IMR-90 (cell line): ENCODE measurements at regions not wholly inside any gene's neighbourhood (a gene's known extent, or its start where the extent isn't known, plus 50 kb on each side); places are given as distances from the start of the nearest gene placed in this dataset.
"Not testable (repeated sequence)": the region's sequence is repeated elsewhere in the genome, so short reads cannot be mapped to it uniquely, and the experiment has no call there.

Experiments
- BHLHE40 ChIP-seq: fragments of 150-350 bp; IDR thresholded peaks from 2 replicates; pipeline ENCODE4 v1.6.1; 2016; ENCODE audit warnings: mild to moderate bottlenecking, low read depth, low read length
- CEBPB ChIP-seq: IDR thresholded peaks from 2 replicates; pipeline ENCODE4 v1.6.1; 2012; ENCODE audit warnings: low read depth, low read length, improper control_type of control experiment
- NFE2L2 ChIP-seq: fragments of 150-350 bp; IDR thresholded peaks from 2 replicates; pipeline ENCODE4 v1.6.1; 2016; ENCODE audit warnings: low read depth, mild to moderate bottlenecking, low read length
- POLR2A ChIP-seq: IDR thresholded peaks from 2 replicates; pipeline ENCODE4 v1.6.1; 2012; ENCODE audit warnings: mild to moderate bottlenecking, low read depth, low read length
- RCOR1 ChIP-seq: IDR thresholded peaks from 2 replicates; pipeline ENCODE4 v1.6.1; 2012; ENCODE audit warnings: mild to moderate bottlenecking, low read length, improper control_type of control experiment; ENCODE audit not compliant: insufficient replicate concordance
- SMC3 ChIP-seq: fragments of 150-350 bp; IDR thresholded peaks from 2 replicates; pipeline ENCODE4 v1.6.1; 2016; ENCODE audit warnings: low read depth, mild to moderate bottlenecking, antibody characterized with exemption, low read length, moderate library complexity
- TF ChIP-seq, protein P1 (sequence below): conservative IDR thresholded peaks from 2 replicates; pipeline ENCODE4 v1.5.1; 2012; ENCODE audit warnings: mild to moderate bottlenecking, low read depth, low read length, improper control_type of control experiment
- TF ChIP-seq, protein P2 (sequence below): fragments of 150-350 bp; IDR thresholded peaks from 2 replicates; pipeline ENCODE4 v1.6.1; 2017; ENCODE audit warnings: mild to moderate bottlenecking, antibody characterized with exemption, low read length, low read depth

DNA sequence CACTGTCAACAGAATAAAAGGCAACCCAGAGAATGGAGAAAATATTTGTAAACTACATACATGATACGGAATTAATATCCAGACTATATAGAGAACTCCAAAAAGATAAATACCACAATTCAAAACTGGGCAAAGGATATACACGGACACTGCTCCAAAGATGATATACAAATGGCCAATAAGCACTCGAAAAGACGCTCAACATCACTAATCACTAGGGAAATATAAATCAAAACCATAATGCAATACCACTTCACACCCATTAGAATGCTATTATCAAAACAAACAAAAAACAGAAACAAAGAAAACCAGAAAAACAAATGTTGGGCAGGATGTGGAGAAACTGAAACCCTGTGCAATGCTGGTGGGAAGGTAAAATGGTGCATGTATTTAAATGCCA is 1764.6 kb upstream of the DEFB115 start:
- TF ChIP-seq SMC3, CEBPB, POLR2A, RCOR1, NFE2L2, BHLHE40: not testable (repeated sequence)
- TF ChIP-seq, protein P1, sequence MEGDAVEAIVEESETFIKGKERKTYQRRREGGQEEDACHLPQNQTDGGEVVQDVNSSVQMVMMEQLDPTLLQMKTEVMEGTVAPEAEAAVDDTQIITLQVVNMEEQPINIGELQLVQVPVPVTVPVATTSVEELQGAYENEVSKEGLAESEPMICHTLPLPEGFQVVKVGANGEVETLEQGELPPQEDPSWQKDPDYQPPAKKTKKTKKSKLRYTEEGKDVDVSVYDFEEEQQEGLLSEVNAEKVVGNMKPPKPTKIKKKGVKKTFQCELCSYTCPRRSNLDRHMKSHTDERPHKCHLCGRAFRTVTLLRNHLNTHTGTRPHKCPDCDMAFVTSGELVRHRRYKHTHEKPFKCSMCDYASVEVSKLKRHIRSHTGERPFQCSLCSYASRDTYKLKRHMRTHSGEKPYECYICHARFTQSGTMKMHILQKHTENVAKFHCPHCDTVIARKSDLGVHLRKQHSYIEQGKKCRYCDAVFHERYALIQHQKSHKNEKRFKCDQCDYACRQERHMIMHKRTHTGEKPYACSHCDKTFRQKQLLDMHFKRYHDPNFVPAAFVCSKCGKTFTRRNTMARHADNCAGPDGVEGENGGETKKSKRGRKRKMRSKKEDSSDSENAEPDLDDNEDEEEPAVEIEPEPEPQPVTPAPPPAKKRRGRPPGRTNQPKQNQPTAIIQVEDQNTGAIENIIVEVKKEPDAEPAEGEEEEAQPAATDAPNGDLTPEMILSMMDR: not testable (repeated sequence)
- TF ChIP-seq, protein P2, sequence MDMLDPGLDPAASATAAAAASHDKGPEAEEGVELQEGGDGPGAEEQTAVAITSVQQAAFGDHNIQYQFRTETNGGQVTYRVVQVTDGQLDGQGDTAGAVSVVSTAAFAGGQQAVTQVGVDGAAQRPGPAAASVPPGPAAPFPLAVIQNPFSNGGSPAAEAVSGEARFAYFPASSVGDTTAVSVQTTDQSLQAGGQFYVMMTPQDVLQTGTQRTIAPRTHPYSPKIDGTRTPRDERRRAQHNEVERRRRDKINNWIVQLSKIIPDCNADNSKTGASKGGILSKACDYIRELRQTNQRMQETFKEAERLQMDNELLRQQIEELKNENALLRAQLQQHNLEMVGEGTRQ: not testable (repeated sequence)
